Glutamatergic neuron (in vitro differentiated cells): ENCODE measurements at regions not wholly inside any gene's neighbourhood (a gene's known extent, or its start where the extent isn't known, plus 50 kb on each side); places are given as distances from the start of the nearest gene placed in this dataset.

Source experiments
- DNase-seq: peaks from one replicate; pipeline ENCODE4 v3.0.0; 2022
- H3K27ac Mint-ChIP-seq: one replicate; pipeline ENCODE4 v1.8.0; 2020; ENCODE audit warnings: mild to moderate bottlenecking, mixed read lengths, inconsistent platforms; ENCODE audit not compliant: unreplicated experiment
- H3K27me3 Mint-ChIP-seq: one replicate; pipeline ENCODE4 v1.8.0; 2020; ENCODE audit warnings: mild to moderate bottlenecking, moderate library complexity, mixed read lengths, inconsistent platforms; ENCODE audit not compliant: unreplicated experiment
- H3K36me3 Mint-ChIP-seq: one replicate; pipeline ENCODE4 v1.8.0; 2020; ENCODE audit warnings: mild to moderate bottlenecking, mixed read lengths, inconsistent platforms; ENCODE audit not compliant: unreplicated experiment
- H3K4me1 Mint-ChIP-seq: one replicate; pipeline ENCODE4 v1.8.0; 2020; ENCODE audit warnings: mild to moderate bottlenecking, low read depth, mixed read lengths, inconsistent platforms; ENCODE audit not compliant: unreplicated experiment
- H3K4me3 Mint-ChIP-seq: one replicate; pipeline ENCODE4 v1.8.0; 2020; ENCODE audit warnings: mild to moderate bottlenecking, mixed read lengths, inconsistent platforms; ENCODE audit not compliant: unreplicated experiment
- H3K9me3 Mint-ChIP-seq: one replicate; pipeline ENCODE4 v1.8.0; 2020; ENCODE audit warnings: mild to moderate bottlenecking, moderate library complexity, mixed read lengths, inconsistent platforms; ENCODE audit not compliant: unreplicated experiment
- TF ChIP-seq, protein P1 (sequence below): fragments of 200-600 bp; sonication (generic); IDR thresholded peaks from one replicate; pipeline ENCODE4 v1.5.0; 2021; ENCODE audit not compliant: partially characterized antibody, unreplicated experiment

DNA sequence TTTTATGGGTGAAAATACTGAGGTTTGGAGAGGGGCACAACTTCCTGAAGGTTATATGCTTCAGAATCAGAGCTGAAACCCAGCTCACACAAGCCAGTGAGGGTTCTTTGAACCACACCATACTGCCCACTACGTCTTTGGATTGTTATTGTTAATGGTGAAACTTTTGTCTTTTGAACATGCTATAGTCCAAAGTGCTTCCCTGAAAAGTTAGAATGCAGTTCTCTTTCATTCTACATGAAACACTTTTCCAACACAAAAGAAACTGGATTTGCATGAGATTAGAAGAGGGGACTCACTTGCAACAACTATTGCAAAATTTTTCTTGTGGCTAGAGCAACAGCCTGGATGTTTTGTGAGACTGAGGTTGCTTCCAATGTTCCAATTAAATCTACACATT is 473.6 kb downstream of the SOX2 start:
- no peak overlapping the region for H3K4me3 Mint-ChIP-seq
- H3K4me1 Mint-ChIP-seq: no peaks in the 10 kb centered on the region
- H3K9me3 Mint-ChIP-seq: no peaks in the 10 kb centered on the region
- TF ChIP-seq, protein P1, sequence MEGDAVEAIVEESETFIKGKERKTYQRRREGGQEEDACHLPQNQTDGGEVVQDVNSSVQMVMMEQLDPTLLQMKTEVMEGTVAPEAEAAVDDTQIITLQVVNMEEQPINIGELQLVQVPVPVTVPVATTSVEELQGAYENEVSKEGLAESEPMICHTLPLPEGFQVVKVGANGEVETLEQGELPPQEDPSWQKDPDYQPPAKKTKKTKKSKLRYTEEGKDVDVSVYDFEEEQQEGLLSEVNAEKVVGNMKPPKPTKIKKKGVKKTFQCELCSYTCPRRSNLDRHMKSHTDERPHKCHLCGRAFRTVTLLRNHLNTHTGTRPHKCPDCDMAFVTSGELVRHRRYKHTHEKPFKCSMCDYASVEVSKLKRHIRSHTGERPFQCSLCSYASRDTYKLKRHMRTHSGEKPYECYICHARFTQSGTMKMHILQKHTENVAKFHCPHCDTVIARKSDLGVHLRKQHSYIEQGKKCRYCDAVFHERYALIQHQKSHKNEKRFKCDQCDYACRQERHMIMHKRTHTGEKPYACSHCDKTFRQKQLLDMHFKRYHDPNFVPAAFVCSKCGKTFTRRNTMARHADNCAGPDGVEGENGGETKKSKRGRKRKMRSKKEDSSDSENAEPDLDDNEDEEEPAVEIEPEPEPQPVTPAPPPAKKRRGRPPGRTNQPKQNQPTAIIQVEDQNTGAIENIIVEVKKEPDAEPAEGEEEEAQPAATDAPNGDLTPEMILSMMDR: no peak
- H3K36me3 Mint-ChIP-seq: no peaks in the 10 kb centered on the region
- DNase-seq: no peak
- H3K27ac Mint-ChIP-seq: no peak overlapping the region
- H3K27me3 Mint-ChIP-seq: no peaks in the 10 kb centered on the region

DNA sequence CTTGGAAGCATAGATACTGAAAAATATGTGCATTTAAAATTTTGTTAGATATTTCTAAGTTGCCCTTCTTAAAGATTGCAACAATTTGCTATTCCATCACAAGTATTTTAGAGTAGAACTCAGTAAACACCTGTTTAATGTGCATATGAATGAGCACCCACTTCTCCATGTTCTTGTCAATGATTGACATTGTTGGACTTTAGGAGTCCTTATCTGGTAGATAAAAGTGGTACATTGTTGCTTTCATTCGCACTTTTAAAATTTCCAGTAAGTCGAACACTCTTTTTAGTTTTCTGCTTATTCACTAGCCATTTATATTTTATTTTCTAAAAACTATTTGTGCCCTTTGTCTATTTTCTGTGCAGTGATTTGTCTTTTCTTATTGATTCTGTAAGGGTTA is 478.3 kb downstream of the SOX2 start:
- DNase-seq: no peak
- no peak overlapping the region for H3K27ac Mint-ChIP-seq
- no peaks in the 10 kb centered on the region for H3K9me3 Mint-ChIP-seq
- no peaks in the 10 kb centered on the region for H3K36me3 Mint-ChIP-seq
- H3K4me3 Mint-ChIP-seq: no peak overlapping the region
- no peaks in the 10 kb centered on the region for H3K4me1 Mint-ChIP-seq
- H3K27me3 Mint-ChIP-seq: no peaks in the 10 kb centered on the region
- TF ChIP-seq, protein P1: no peak

DNA sequence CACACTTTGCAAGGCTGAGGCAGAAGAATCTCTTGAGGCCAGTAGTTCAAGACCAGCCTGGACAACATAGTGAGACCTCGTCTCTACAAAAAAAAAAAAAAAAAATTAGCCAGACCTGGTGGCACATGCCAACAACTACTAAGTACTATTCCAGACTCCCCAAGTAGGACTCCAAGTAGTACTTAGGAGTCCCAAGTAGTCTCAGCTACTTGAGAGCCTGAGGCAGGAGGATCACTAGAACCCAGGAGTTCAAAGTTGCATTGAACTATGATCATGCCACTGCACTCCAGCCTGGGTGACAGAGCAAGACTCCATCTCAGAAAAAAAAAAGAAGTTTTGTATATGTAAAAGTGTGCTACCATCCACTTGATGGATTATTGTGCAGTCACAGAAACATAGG is 486.6 kb downstream of the SOX2 start:
- no peak for DNase-seq
- Mint-ChIP-seq H3K27me3 (no peaks in the 10 kb centered on the region), H3K4me3 (no peak overlapping the region), H3K27ac (no peak overlapping the region), H3K36me3 (no peaks in the 10 kb centered on the region), H3K9me3 (no peaks in the 10 kb centered on the region), H3K4me1 (no peaks in the 10 kb centered on the region)
- TF ChIP-seq, protein P1: no peak

DNA sequence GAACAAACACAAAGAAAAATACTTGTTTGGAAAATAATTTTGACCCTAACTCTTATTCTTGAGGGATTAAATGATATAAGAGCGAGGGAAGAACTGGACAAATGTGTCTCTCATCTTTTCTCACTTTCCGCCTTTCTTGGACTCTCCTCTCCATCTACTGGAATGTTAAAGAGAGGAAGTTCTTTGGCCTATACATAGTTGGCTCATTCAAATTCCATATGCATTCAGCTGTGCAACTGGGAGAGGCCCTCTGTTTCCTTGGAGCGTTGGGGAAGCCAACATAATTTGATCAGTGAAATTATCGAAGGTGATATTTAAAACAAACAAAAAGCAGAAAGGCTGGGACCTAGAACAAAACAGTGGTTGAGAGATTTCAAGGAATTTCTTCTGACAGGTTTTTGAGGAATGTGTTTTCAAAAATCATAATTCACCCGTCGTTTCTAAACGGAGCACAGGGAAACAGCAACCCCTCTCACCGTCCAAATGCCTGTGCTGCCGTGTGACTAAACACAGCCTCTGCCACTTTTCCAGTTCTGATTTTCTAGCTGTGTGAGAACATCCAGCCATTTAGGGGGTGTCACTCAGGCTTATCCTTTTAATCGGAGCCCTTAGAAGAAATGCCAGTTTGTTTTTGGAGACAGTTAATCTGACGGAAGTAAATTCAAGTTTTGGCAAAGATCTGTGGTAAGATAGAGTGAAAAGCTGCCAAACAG is 489.9 kb downstream of the SOX2 start:
- H3K36me3 Mint-ChIP-seq: no peaks in the 10 kb centered on the region
- peaks cover 2% of the 10 kb centered on the region for H3K9me3 Mint-ChIP-seq
- no peaks in the 10 kb centered on the region for H3K27me3 Mint-ChIP-seq
- H3K4me1 Mint-ChIP-seq: no peaks in the 10 kb centered on the region
- TF ChIP-seq, protein P1: no peak
- DNase-seq: no peak
- no peak overlapping the region for H3K27ac Mint-ChIP-seq
- H3K4me3 Mint-ChIP-seq: no peak overlapping the region

DNA sequence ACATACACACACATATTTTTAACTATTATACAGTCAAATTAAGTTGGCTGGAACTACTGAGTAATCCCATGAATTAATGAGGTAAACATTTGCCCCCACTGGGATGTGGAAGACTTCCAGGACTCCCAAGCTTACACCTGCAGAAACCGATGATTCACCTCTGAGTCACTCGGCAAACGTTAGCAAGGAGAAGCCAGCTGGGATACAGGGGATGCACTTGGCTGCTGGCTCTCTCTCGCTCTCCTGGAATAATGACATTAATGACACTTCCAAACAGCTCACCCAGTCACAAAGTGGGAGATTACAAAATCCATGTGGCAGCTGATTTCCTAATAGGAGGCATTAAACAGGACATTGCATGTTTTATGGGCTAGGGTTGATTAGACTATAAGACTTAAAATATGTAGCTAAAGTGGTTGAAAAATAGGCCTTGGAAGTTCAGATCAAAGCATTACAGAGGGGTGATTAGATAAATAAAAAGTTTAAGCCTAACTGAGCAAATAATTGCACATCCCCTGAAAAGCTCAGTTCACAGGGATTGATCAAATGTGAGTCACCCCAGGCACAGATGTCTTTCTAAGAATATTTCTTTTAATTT is 500.9 kb downstream of the SOX2 start:
- TF ChIP-seq, protein P1: no peak
- Mint-ChIP-seq H3K36me3 (no peaks in the 10 kb centered on the region), H3K27ac (no peak overlapping the region), H3K4me1 (peaks cover 3% of the 10 kb centered on the region), H3K4me3 (no peak overlapping the region), H3K9me3 (no peaks in the 10 kb centered on the region), H3K27me3 (no peaks in the 10 kb centered on the region)
- no peak for DNase-seq
